CD4-positive, alpha-beta memory T cell (primary cell): ENCODE measurements at regions not wholly inside any gene's neighbourhood (a gene's known extent, or its start where the extent isn't known, plus 50 kb on each side); places are given as distances from the start of the nearest gene placed in this dataset.

Source experiments
- CTCF ChIA-PET: fragments of 350-600 bp; sonication (Branson Sonifier 250); formaldehyde crosslinking; loops from one replicate; lab custom pipeline; 2021; ENCODE audit warnings: inconsistent platforms; ENCODE audit not compliant: partially characterized antibody; lab: Charles Lee
- POLR2A ChIA-PET: fragments of 350-600 bp; sonication (Branson Sonifier 250); formaldehyde crosslinking; loops from one replicate; lab custom pipeline; 2021; ENCODE audit not compliant: partially characterized antibody; lab: Charles Lee
- DNase-seq, 5 donors: peaks; one replicate each; pipeline versions ENCODE4 v3.0.0 to v3.0.0-alpha.2; 2020 to 2022; ENCODE audit warnings: mixed read lengths in 1 of 5
- H3K27ac ChIP-seq: one replicate; pipeline ENCODE4 v1.7.0; 2013; ENCODE audit warnings: low read depth, low read length
- H3K27me3 ChIP-seq: 2 replicates; pipeline ENCODE4 v1.7.0; 2013; ENCODE audit warnings: mild to moderate bottlenecking, low read length, moderate library complexity; ENCODE audit not compliant: insufficient read depth
- H3K36me3 ChIP-seq: 2 replicates; pipeline ENCODE4 v1.7.0; 2013; ENCODE audit warnings: mild to moderate bottlenecking, low read length, moderate library complexity; ENCODE audit not compliant: insufficient read depth
- H3K4me1 ChIP-seq: 2 replicates; pipeline ENCODE4 v1.7.0; 2013; ENCODE audit warnings: mild to moderate bottlenecking, low read length, moderate library complexity; ENCODE audit not compliant: insufficient read depth
- H3K4me3 ChIP-seq, 2 donors: one replicate each; pipeline ENCODE4 v1.7.0; 2013; ENCODE audit warnings: low read length in 2 of 2, mild to moderate bottlenecking in 1 of 2
- H3K9me3 ChIP-seq, 2 donors: one replicate each; pipeline ENCODE4 v1.7.0; 2013; ENCODE audit warnings: low read length in 2 of 2, control low read depth in 1 of 2; ENCODE audit not compliant: control insufficient read depth in 1 of 2
- H3K27ac Mint-ChIP-seq, 7 donors: one replicate each; pipeline ENCODE4 v1.8.0; 2020 to 2021; ENCODE audit warnings: mixed read lengths in 7 of 7, mild to moderate bottlenecking in 6 of 7, inconsistent platforms in 3 of 7, moderate library complexity in 3 of 7
- H3K27me3 Mint-ChIP-seq, 2 donors: one replicate each; pipeline ENCODE4 v1.8.0; 2020 to 2021; ENCODE audit warnings: mixed read lengths in 2 of 2
- H3K36me3 Mint-ChIP-seq, 2 donors: one replicate each; pipeline ENCODE4 v1.8.0; 2020 to 2021; ENCODE audit warnings: mixed read lengths in 2 of 2, inconsistent platforms in 1 of 2, mild to moderate bottlenecking in 1 of 2
- H3K4me1 Mint-ChIP-seq, 4 donors: one replicate each; pipeline ENCODE4 v1.8.0; 2020 to 2021; ENCODE audit warnings: mixed read lengths in 4 of 4, mild to moderate bottlenecking in 1 of 4
- H3K4me3 Mint-ChIP-seq, 8 donors: one replicate each; pipeline ENCODE4 v1.8.0; 2020 to 2021; ENCODE audit warnings: mixed read lengths in 8 of 8, mild to moderate bottlenecking in 7 of 8, moderate library complexity in 6 of 8, inconsistent platforms in 3 of 8
- H3K9me3 Mint-ChIP-seq, 8 donors: one replicate each; pipeline ENCODE4 v1.8.0; 2020 to 2021; ENCODE audit warnings: mixed read lengths in 8 of 8, mild to moderate bottlenecking in 5 of 8, inconsistent platforms in 3 of 8, moderate library complexity in 1 of 8
- intact Hi-C: fragments of 100-400 bp; cut with micrococcal nuclease; formaldehyde crosslinking; loops from one replicate; pipeline ENCODE4 v1.15.1; 2023

DNA sequence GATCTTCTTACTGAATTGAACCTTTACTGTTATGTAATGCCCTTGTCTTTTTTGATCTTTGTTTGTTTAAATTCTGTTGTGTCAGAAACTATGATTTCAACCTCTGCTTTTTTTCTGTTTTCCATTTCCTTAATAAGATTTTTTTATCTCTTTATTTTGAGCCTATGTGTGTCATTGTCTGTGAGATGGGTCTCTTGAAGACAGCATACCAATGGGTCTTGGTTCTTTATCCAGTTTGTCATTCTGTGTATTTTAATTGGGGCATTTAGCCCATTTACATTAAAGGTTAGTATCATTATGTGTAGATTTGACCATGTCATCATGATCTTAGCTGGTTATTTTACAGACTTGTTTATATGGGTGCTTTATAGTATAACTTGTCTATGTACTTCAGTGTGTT lies 1803.3 kb downstream of the SLITRK5 start:
- intact Hi-C loops: no loop called here
- ChIA-PET CTCF (no interaction called here), POLR2A (no interaction called here)
- no peaks in the 10 kb centered on the region for H3K27me3 ChIP-seq
- no peaks in the 10 kb centered on the region for H3K36me3 ChIP-seq
- Mint-ChIP-seq H3K27ac (no peak overlapping the region), H3K36me3 (no peaks in the 10 kb centered on the region), H3K9me3 (peaks cover 0 to 36% (median 13%) of the 10 kb centered on the region in 8 donors), H3K4me3 (no peak overlapping the region), H3K27me3 (no peaks in the 10 kb centered on the region), H3K4me1 (no peaks in the 10 kb centered on the region)
- no peak overlapping the region for H3K27ac ChIP-seq
- no peaks in the 10 kb centered on the region for H3K9me3 ChIP-seq
- DNase-seq: no peak
- no peak overlapping the region for H3K4me3 ChIP-seq
- no peaks in the 10 kb centered on the region for H3K4me1 ChIP-seq

- H3K36me3 ChIP-seq: no peaks in the 10 kb centered on the region
- Mint-ChIP-seq H3K9me3 (peaks cover 0 to 7% (median 2%) of the 10 kb centered on the region in 8 donors), H3K36me3 (no peaks in the 10 kb centered on the region), H3K4me3 (no peak overlapping the region), H3K4me1 (no peaks in the 10 kb centered on the region), H3K27me3 (no peaks in the 10 kb centered on the region), H3K27ac (no peak overlapping the region)
- no peaks in the 10 kb centered on the region for H3K4me1 ChIP-seq
- CTCF ChIA-PET: no interaction called here
- DNase-seq: no peak
- intact Hi-C loops: no loop called here
- POLR2A ChIA-PET: no interaction called here
- H3K27me3 ChIP-seq: no peaks in the 10 kb centered on the region
- no peaks in the 10 kb centered on the region for H3K9me3 ChIP-seq
- no peak overlapping the region for H3K4me3 ChIP-seq
- no peak overlapping the region for H3K27ac ChIP-seq
Measured at GRCh38 chr13:89486065-89486464, 1814.9 kb downstream of the SLITRK5 start.

DNA sequence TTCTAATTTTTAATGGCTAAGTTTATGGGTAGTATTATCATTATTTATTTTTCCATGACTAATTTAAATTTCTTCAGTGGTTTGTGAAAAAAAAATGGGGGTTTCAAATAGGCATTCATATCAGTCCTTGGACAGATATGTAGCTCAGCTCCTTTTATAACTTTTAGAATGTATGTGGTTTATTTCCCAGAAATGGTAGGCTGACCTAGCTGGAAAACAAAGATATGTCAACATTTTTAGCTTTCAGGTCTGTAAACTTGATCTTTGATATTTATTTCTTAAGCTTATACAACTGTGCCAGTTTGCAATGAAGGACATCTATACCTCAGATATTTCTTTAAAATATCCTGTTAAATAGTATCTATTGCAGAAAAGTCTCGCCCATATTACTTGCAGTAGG lies 1815.5 kb downstream of the SLITRK5 start:
- Histone ChIP-seq H3K27ac (no peak overlapping the region), H3K4me3 (no peak overlapping the region), H3K36me3 (no peaks in the 10 kb centered on the region), H3K27me3 (no peaks in the 10 kb centered on the region), H3K9me3 (no peaks in the 10 kb centered on the region), H3K4me1 (no peaks in the 10 kb centered on the region)
- intact Hi-C loops: no loop called here
- Mint-ChIP-seq H3K27me3 (no peaks in the 10 kb centered on the region), H3K9me3 (peaks cover 3 to 10% (median 5%) of the 10 kb centered on the region in 8 donors), H3K4me3 (no peak overlapping the region), H3K4me1 (no peaks in the 10 kb centered on the region), H3K36me3 (no peaks in the 10 kb centered on the region), H3K27ac (no peak overlapping the region)
- ChIA-PET POLR2A (no interaction called here), CTCF (no interaction called here)
- DNase-seq: no peak

DNA sequence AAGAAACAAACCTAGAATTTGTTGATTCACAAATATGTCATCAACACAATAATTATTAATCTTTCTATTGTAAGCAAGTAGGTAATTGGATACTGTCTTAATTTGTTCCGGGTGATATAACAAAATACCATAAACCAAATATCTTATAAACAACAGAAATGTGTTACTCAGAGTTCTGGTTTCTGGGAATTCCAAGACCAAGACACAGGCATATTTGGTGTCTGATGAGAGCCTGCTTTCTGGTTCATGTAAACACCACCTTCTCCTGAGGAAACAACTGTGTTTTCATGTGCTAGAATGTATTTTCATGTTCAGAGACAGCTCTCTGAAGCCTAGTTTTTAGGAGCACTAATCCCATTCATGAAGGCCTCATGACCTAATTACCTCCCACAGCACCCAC lies 1819.5 kb downstream of the SLITRK5 start:
- H3K27me3 Mint-ChIP-seq: no peaks in the 10 kb centered on the region
- CTCF ChIA-PET: no interaction called here
- Histone ChIP-seq H3K36me3 (no peaks in the 10 kb centered on the region), H3K9me3 (no peaks in the 10 kb centered on the region), H3K4me1 (no peaks in the 10 kb centered on the region), H3K27me3 (no peaks in the 10 kb centered on the region), H3K27ac (no peak overlapping the region), H3K4me3 (no peak overlapping the region)
- no peaks in the 10 kb centered on the region for H3K4me1 Mint-ChIP-seq
- peaks cover 3 to 16% (median 8%) of the 10 kb centered on the region in 8 donors for H3K9me3 Mint-ChIP-seq
- intact Hi-C loops: no loop called here
- no peak overlapping the region for H3K4me3 Mint-ChIP-seq
- DNase-seq: no peak
- POLR2A ChIA-PET: no interaction called here
- H3K36me3 Mint-ChIP-seq: no peaks in the 10 kb centered on the region
- H3K27ac Mint-ChIP-seq: no peak overlapping the region

GRCh38 chr13:89496478-89496877 lies 1825.3 kb downstream of the SLITRK5 start:
- CTCF ChIA-PET: no interaction called here
- POLR2A ChIA-PET: no interaction called here
- H3K4me1 Mint-ChIP-seq: no peaks in the 10 kb centered on the region
- Histone ChIP-seq H3K4me3 (no peak overlapping the region), H3K9me3 (no peaks in the 10 kb centered on the region), H3K4me1 (no peaks in the 10 kb centered on the region), H3K36me3 (no peaks in the 10 kb centered on the region), H3K27ac (no peak overlapping the region), H3K27me3 (no peaks in the 10 kb centered on the region)
- no peaks in the 10 kb centered on the region for H3K27me3 Mint-ChIP-seq
- H3K9me3 Mint-ChIP-seq: peaks cover 4 to 16% (median 9%) of the 10 kb centered on the region in 8 donors
- H3K27ac Mint-ChIP-seq: no peak overlapping the region
- no peak for DNase-seq
- intact Hi-C loops: no loop called here
- H3K36me3 Mint-ChIP-seq: no peaks in the 10 kb centered on the region
- no peak overlapping the region for H3K4me3 Mint-ChIP-seq

DNA sequence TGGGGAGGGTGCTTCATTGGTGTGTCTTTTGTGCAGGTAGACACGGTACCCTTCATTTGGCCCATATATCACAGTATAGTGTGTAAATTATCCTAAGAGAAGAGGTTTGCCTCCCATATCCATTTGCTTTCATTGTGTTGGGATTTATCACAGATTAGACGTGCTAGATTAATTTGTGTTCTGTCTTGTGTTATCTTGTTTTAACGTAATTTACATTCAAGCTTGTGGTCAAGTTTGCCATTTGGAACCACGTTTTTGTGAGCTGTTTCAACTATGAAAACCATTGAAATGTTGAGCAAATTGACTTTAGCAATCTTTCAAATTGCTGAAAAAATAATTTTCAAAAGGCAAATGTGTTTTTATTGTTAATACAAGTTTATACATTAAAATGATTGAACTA lies 1826.5 kb downstream of the SLITRK5 start:
- Mint-ChIP-seq H3K9me3 (peaks cover 4 to 19% (median 10%) of the 10 kb centered on the region in 8 donors), H3K27ac (no peak overlapping the region), H3K4me3 (no peak overlapping the region), H3K36me3 (no peaks in the 10 kb centered on the region), H3K27me3 (no peaks in the 10 kb centered on the region), H3K4me1 (no peaks in the 10 kb centered on the region)
- intact Hi-C loops: no loop called here
- POLR2A ChIA-PET: no interaction called here
- H3K27ac ChIP-seq: no peak overlapping the region
- H3K4me3 ChIP-seq: no peak overlapping the region
- no peaks in the 10 kb centered on the region for H3K4me1 ChIP-seq
- no peaks in the 10 kb centered on the region for H3K27me3 ChIP-seq
- CTCF ChIA-PET: no interaction called here
- no peaks in the 10 kb centered on the region for H3K9me3 ChIP-seq
- DNase-seq: no peak
- no peaks in the 10 kb centered on the region for H3K36me3 ChIP-seq

GRCh38 chr13:89502286-89502685 lies 1831.1 kb downstream of the SLITRK5 start:
- ChIA-PET POLR2A (no interaction called here), CTCF (no interaction called here)
- no peaks in the 10 kb centered on the region for H3K36me3 ChIP-seq
- no peak overlapping the region for H3K4me3 Mint-ChIP-seq
- H3K27ac Mint-ChIP-seq: no peak overlapping the region
- DNase-seq: no peak
- no peak overlapping the region for H3K27ac ChIP-seq
- H3K4me1 Mint-ChIP-seq: no peaks in the 10 kb centered on the region
- H3K9me3 ChIP-seq: no peaks in the 10 kb centered on the region
- H3K4me1 ChIP-seq: no peaks in the 10 kb centered on the region
- no peaks in the 10 kb centered on the region for H3K36me3 Mint-ChIP-seq
- H3K9me3 Mint-ChIP-seq: peaks cover under 1 to 13% (median 4%) of the 10 kb centered on the region in 8 donors
- no peaks in the 10 kb centered on the region for H3K27me3 ChIP-seq
- H3K4me3 ChIP-seq: no peak overlapping the region
- H3K27me3 Mint-ChIP-seq: no peaks in the 10 kb centered on the region
- intact Hi-C loops: no loop called here
